Natural killer cell (primary cell): ENCODE measurements at regions not wholly inside any gene's neighbourhood (a gene's known extent, or its start where the extent isn't known, plus 50 kb on each side); places are given as distances from the start of the nearest gene placed in this dataset.
"Not testable (repeated sequence)": the region's sequence is repeated elsewhere in the genome, so short reads cannot be mapped to it uniquely, and the experiment has no call there.

Experiments
- ATAC-seq, 3 donors: fragments of 150-1000 bp in 2 of 3; fragments of 200-7000 bp in 1 of 3; cut with Tn5 transposase; 1 replicate in 1 of 3; 2 replicates in 2 of 3; pipeline ENCODE4 v1.10.0; 2021; ENCODE audit warnings: mild to moderate bottlenecking in 2 of 3, moderate library complexity in 2 of 3
- DNase-seq, 2 donors: peaks; one replicate each; pipeline versions ENCODE4 v3.0.0 to v3.0.0-alpha.2; 2013 to 2021; ENCODE audit warnings: mixed read lengths in 1 of 2
- H3K27ac ChIP-seq: one replicate; pipeline ENCODE4 v1.5.1; 2013; ENCODE audit warnings: mild to moderate bottlenecking, low read length
- H3K27me3 ChIP-seq: one replicate; pipeline ENCODE4 v1.6.1; 2013; ENCODE audit warnings: low read length; ENCODE audit not compliant: control insufficient read depth, insufficient read depth
- H3K36me3 ChIP-seq: one replicate; pipeline ENCODE4 v1.6.1; 2013; ENCODE audit warnings: low read length; ENCODE audit not compliant: control insufficient read depth, insufficient read depth
- H3K4me1 ChIP-seq: one replicate; pipeline ENCODE4 v1.6.1; 2013; ENCODE audit warnings: low read length; ENCODE audit not compliant: control insufficient read depth, insufficient read depth
- H3K4me3 ChIP-seq: one replicate; pipeline ENCODE4 v1.5.1; 2013; ENCODE audit warnings: low read length
- H3K9me3 ChIP-seq: one replicate; pipeline ENCODE4 v1.6.1; 2013; ENCODE audit warnings: low read length; ENCODE audit not compliant: control insufficient read depth, insufficient read depth
- H3K27ac Mint-ChIP-seq, 2 donors: one replicate each; pipeline ENCODE4 v1.8.0; 2022; ENCODE audit warnings: mild to moderate bottlenecking in 2 of 2, mixed read lengths in 2 of 2, moderate library complexity in 1 of 2
- H3K27me3 Mint-ChIP-seq, 2 donors: one replicate each; pipeline ENCODE4 v1.8.0; 2022; ENCODE audit warnings: low read depth in 2 of 2, mixed read lengths in 2 of 2
- H3K36me3 Mint-ChIP-seq: one replicate; pipeline ENCODE4 v1.8.0; 2022; ENCODE audit warnings: mixed read lengths
- H3K4me1 Mint-ChIP-seq, 2 donors: one replicate each; pipeline ENCODE4 v1.8.0; 2022; ENCODE audit warnings: mixed read lengths in 2 of 2
- H3K4me3 Mint-ChIP-seq: one replicate; pipeline ENCODE4 v1.8.0; 2022; ENCODE audit warnings: mild to moderate bottlenecking, moderate library complexity, mixed read lengths
- H3K9me3 Mint-ChIP-seq, 2 donors: one replicate each; pipeline ENCODE4 v1.8.0; 2022; ENCODE audit warnings: mixed read lengths in 2 of 2
- WGBS: methylation state at CpG from one replicate; pipeline ENCODE4 v1.1.7; 2013; ENCODE audit warnings: missing lambda C conversion rate; ENCODE audit not compliant: insufficient coverage; 5-methylcytosine and 5-hydroxymethylcytosine counted together
- intact Hi-C: fragments of 100-400 bp; cut with micrococcal nuclease; formaldehyde crosslinking; loops from one replicate; pipeline ENCODE4 v1.14.2; 2022

- H3K27ac ChIP-seq, intact Hi-C loops, H3K4me3 ChIP-seq, H3K9me3 ChIP-seq, H3K36me3 ChIP-seq, H3K27me3 ChIP-seq, ATAC-seq, H3K4me3 Mint-ChIP-seq, H3K9me3 Mint-ChIP-seq, H3K27me3 Mint-ChIP-seq, H3K4me1 Mint-ChIP-seq, H3K36me3 Mint-ChIP-seq, DNase-seq: not testable (repeated sequence)
- peaks cover 25% of the 10 kb centered on the region for H3K4me1 ChIP-seq
- no CpG with 5 or more reads among the region's 3 CpGs for WGBS
- peak overlapping the region; percentile 27 to 29 for H3K27ac Mint-ChIP-seq
These were observed 370.5 kb downstream of the BCL2L11 start for GRCh38 chr2:111491181-111491580.

GRCh38 chr2:111491614-111492013 lies 370.9 kb downstream of the BCL2L11 start:
- H3K27me3 Mint-ChIP-seq, H3K27me3 ChIP-seq, H3K36me3 ChIP-seq, intact Hi-C loops, DNase-seq, H3K27ac ChIP-seq, H3K4me3 ChIP-seq, ATAC-seq, H3K4me1 Mint-ChIP-seq, H3K9me3 ChIP-seq, H3K9me3 Mint-ChIP-seq, H3K36me3 Mint-ChIP-seq, H3K4me3 Mint-ChIP-seq: not testable (repeated sequence)
- peak overlapping the region; percentile 27 to 29 for H3K27ac Mint-ChIP-seq
- WGBS = 64% methylated on average over 2 of the region's 4 CpGs
- peaks cover 23% of the 10 kb centered on the region for H3K4me1 ChIP-seq

GRCh38 chr2:111492995-111493719 lies 372.4 kb downstream of the BCL2L11 start:
- ATAC-seq = peak in 1 of 3 donors; percentile 11
- H3K27ac Mint-ChIP-seq = peak overlapping the region; percentile 81 to 82
- DNase-seq = not testable (repeated sequence)

GRCh38 chr2:111493720-111494078 lies 373.0 kb downstream of the BCL2L11 start:
- H3K27ac ChIP-seq = peak overlapping the region; percentile 49
- H3K36me3 ChIP-seq, H3K9me3 ChIP-seq, H3K36me3 Mint-ChIP-seq, H3K9me3 Mint-ChIP-seq, H3K27me3 ChIP-seq, intact Hi-C loops, H3K4me3 ChIP-seq, H3K27me3 Mint-ChIP-seq: not testable (repeated sequence)
- Mint-ChIP-seq H3K4me1 (peaks cover 0 to 12% of the 10 kb centered on the region in 2 donors), H3K27ac (peak overlapping the region; percentile 81 to 82), H3K4me3 (peak overlapping the region; percentile 85)
- peaks cover 21% of the 10 kb centered on the region for H3K4me1 ChIP-seq
- DNase-seq = peak in 1 of 2 donors; percentile 18
- WGBS = 0% methylated on average over 2 of the region's 5 CpGs
- ATAC-seq = peak; percentile 57 to 71 (median 70)

More at GRCh38 chr2:111492995-111493719, 372.4 kb downstream of the BCL2L11 start:
- peaks cover 0 to 12% of the 10 kb centered on the region in 2 donors for H3K4me1 Mint-ChIP-seq
- Histone ChIP-seq H3K4me1 (peaks cover 21% of the 10 kb centered on the region), H3K27ac (peak overlapping the region; percentile 49)
- H3K36me3 ChIP-seq, H3K9me3 Mint-ChIP-seq, H3K4me3 ChIP-seq, H3K27me3 ChIP-seq, H3K9me3 ChIP-seq, H3K36me3 Mint-ChIP-seq, H3K27me3 Mint-ChIP-seq, intact Hi-C loops: not testable (repeated sequence)
- WGBS = no CpG with 5 or more reads among the region's 20 CpGs
- peak overlapping the region; percentile 85 for H3K4me3 Mint-ChIP-seq

GRCh38 chr2:111494288-111494980 lies 373.7 kb downstream of the BCL2L11 start:
- H3K4me1 Mint-ChIP-seq = peaks cover 0 to 12% of the 10 kb centered on the region in 2 donors
- H3K9me3 ChIP-seq, intact Hi-C loops, H3K36me3 Mint-ChIP-seq, H3K9me3 Mint-ChIP-seq, H3K36me3 ChIP-seq, H3K27me3 ChIP-seq, H3K27me3 Mint-ChIP-seq: not testable (repeated sequence)
- Histone ChIP-seq H3K4me3 (peak overlapping the region; percentile 40), H3K4me1 (peaks cover 21% of the 10 kb centered on the region), H3K27ac (peak overlapping the region; percentile 45)
- DNase-seq = peak in 1 of 2 donors; percentile 22
- WGBS = 0% methylated on average over 4 of the region's 14 CpGs
- H3K4me3 Mint-ChIP-seq = peak overlapping the region; percentile 85
- peak overlapping the region; percentile 81 to 82 for H3K27ac Mint-ChIP-seq
- ATAC-seq = peak; percentile 51 to 77 (median 76)

- WGBS = no CpG with 5 or more reads among the region's 7 CpGs
These were observed 374.2 kb downstream of the BCL2L11 start for GRCh38 chr2:111494981-111495315.

GRCh38 chr2:111495636-111496035 lies 374.9 kb downstream of the BCL2L11 start:
- intact Hi-C loops = not testable (repeated sequence)

More at GRCh38 chr2:111494981-111495315, 374.2 kb downstream of the BCL2L11 start:
- H3K36me3 ChIP-seq, DNase-seq, H3K9me3 ChIP-seq, intact Hi-C loops, H3K27me3 Mint-ChIP-seq, H3K27me3 ChIP-seq, H3K9me3 Mint-ChIP-seq, H3K36me3 Mint-ChIP-seq: not testable (repeated sequence)
- peaks cover 0 to 12% of the 10 kb centered on the region in 2 donors for H3K4me1 Mint-ChIP-seq
- ATAC-seq = peak; percentile 66 to 71 (median 68)
- peak overlapping the region; percentile 45 for H3K27ac ChIP-seq
- peak overlapping the region; percentile 81 to 82 for H3K27ac Mint-ChIP-seq
- peak overlapping the region; percentile 85 for H3K4me3 Mint-ChIP-seq
- H3K4me1 ChIP-seq = peaks cover 21% of the 10 kb centered on the region
- H3K4me3 ChIP-seq = peak overlapping the region; percentile 40

More at GRCh38 chr2:111495636-111496035, 374.9 kb downstream of the BCL2L11 start:
- not testable (repeated sequence) for ATAC-seq, H3K9me3 ChIP-seq, H3K27ac ChIP-seq, H3K36me3 ChIP-seq, H3K4me3 ChIP-seq, H3K27ac Mint-ChIP-seq, H3K4me3 Mint-ChIP-seq, H3K27me3 Mint-ChIP-seq, H3K36me3 Mint-ChIP-seq, H3K27me3 ChIP-seq, H3K9me3 Mint-ChIP-seq, DNase-seq
- peaks cover 21% of the 10 kb centered on the region for H3K4me1 ChIP-seq
- WGBS = no CpG with 5 or more reads among the region's 2 CpGs
- H3K4me1 Mint-ChIP-seq = peaks cover 0 to 12% of the 10 kb centered on the region in 2 donors
